K562 (cell line): ENCODE measurements at regions not wholly inside any gene's neighbourhood (a gene's known extent, or its start where the extent isn't known, plus 50 kb on each side); places are given as distances from the start of the nearest gene placed in this dataset.

Experiments used
- ATAC-seq: fragments of 200-7000 bp; cut with Tn5 transposase; 3 replicates; pipeline ENCODE4 v1.9.1; 2020; ENCODE audit warnings: moderate library complexity
- BruUV-seq: library from RNA; stranded (reverse); fragments of 400-500 nt; replicated peaks from 2 replicates; lab custom pipeline; 2021; lab: Mats Ljungman, UMichigan
- CTCF ChIA-PET: fragments of 300-600 bp; formaldehyde crosslinking; extraction: SDS; loops from one replicate; lab custom pipeline; 2021; ENCODE audit warnings: low intra/inter-chr PET ratio; lab: Yijun Ruan, JAX
- POLR2A ChIA-PET: fragments of 300-600, 350-650 bp; sonication (Branson Sonifier 250); formaldehyde crosslinking; extraction: SDS; loops from one replicate; lab custom pipeline; 2021; ENCODE audit warnings: antibody characterized with exemption, inconsistent platforms; lab: Yijun Ruan, JAX
- DNase-seq, 4 experiments: peaks; one replicate each; pipeline versions ENCODE4 v3.0.0 to v3.0.0-alpha.2; 2011 to 2018; ENCODE audit warnings: low spot score in 3 of 4, mixed read lengths in 3 of 4; ENCODE audit errors: extremely low read depth in 1 of 4
- FAIRE-seq: peaks from 2 replicates; lab custom pipeline; 2011; peaks lifted over from hg19 to GRCh38; lab: Jason Lieb, UNC
- H2AFZ ChIP-seq: 2 replicates; pipeline ENCODE4 v1.6.0; 2011; ENCODE audit warnings: low read depth, low read length, control low read depth, inconsistent platforms
- H3K27ac ChIP-seq: fragments of 200-600 bp; 3 replicates; pipeline ENCODE4 v1.8.0; 2011; ENCODE audit warnings: low read depth, mild to moderate bottlenecking, control low read depth, inconsistent platforms, low read length, moderate library complexity, mixed read lengths; ENCODE audit errors: extremely low read depth
- H3K27me3 ChIP-seq, 2 experiments: fragments of 300-600 bp in 1 of 2; 2 replicates in 1 of 2; 3 replicates in 1 of 2; pipeline versions ENCODE4 v1.6.0 to v1.8.0; 2011; ENCODE audit warnings: inconsistent platforms in 2 of 2, low read length in 2 of 2, mild to moderate bottlenecking in 1 of 2, mixed read lengths in 1 of 2, moderate library complexity in 1 of 2; ENCODE audit not compliant: control insufficient read depth in 2 of 2, insufficient read depth in 2 of 2
- H3K36me3 ChIP-seq: fragments of 300-600 bp; 3 replicates; pipeline ENCODE4 v1.8.0; 2011; ENCODE audit warnings: mild to moderate bottlenecking, low read length, inconsistent platforms; ENCODE audit not compliant: control insufficient read depth, insufficient read depth
- H3K4me1 ChIP-seq, 2 experiments: fragments of 200-600 bp in 1 of 2; replicated peaks in 1 of 2; 2 replicates in 1 of 2; 3 replicates in 1 of 2; pipeline versions ENCODE4 v1.5.1 to v1.8.0; 2011; ENCODE audit warnings: inconsistent platforms in 2 of 2, low read length in 2 of 2, mild to moderate bottlenecking in 1 of 2, mixed read lengths in 1 of 2, moderate library complexity in 1 of 2; ENCODE audit not compliant: control insufficient read depth in 2 of 2, insufficient read depth in 2 of 2
- H3K4me2 ChIP-seq: 2 replicates; pipeline ENCODE4 v1.6.1; 2011; ENCODE audit warnings: low read length, control low read depth, inconsistent platforms, mixed read lengths; ENCODE audit not compliant: insufficient read depth
- H3K4me3 ChIP-seq: fragments of 200-600 bp; sonication (generic), shearing (Covaris generic); 2 replicates; pipeline ENCODE4 v1.5.1; 2016; ENCODE audit warnings: control low read depth, inconsistent platforms
- H3K79me2 ChIP-seq: fragments of 200-600 bp; 3 replicates; pipeline ENCODE4 v1.8.0; 2011; ENCODE audit warnings: low read length, inconsistent platforms; ENCODE audit not compliant: control insufficient read depth, insufficient read depth
- H3K9ac ChIP-seq, 2 experiments: 2 replicates each; pipeline versions ENCODE4 v1.6.0 to v1.6.1; 2011; ENCODE audit warnings: low read depth in 2 of 2, low read length in 2 of 2, control low read depth in 1 of 2, inconsistent platforms in 1 of 2, mild to moderate bottlenecking in 1 of 2, mixed read lengths in 1 of 2; ENCODE audit not compliant: insufficient read depth in 1 of 2
- H3K9me1 ChIP-seq: one replicate; pipeline ENCODE4 v1.6.0; 2011; ENCODE audit warnings: inconsistent platforms, mild to moderate bottlenecking, low read length, moderate library complexity; ENCODE audit not compliant: control insufficient read depth, insufficient read depth
- H3K9me3 ChIP-seq: replicated peaks from 2 replicates; pipeline ENCODE4 v1.5.1; 2011; ENCODE audit warnings: low read depth, low read length, inconsistent platforms; ENCODE audit not compliant: control insufficient read depth, insufficient read depth
- H4K20me1 ChIP-seq: replicated peaks from 2 replicates; pipeline ENCODE4 v1.6.1; 2011; ENCODE audit warnings: low read length, inconsistent platforms, mixed read lengths; ENCODE audit not compliant: control insufficient read depth, insufficient read depth
- ARID3B ChIP-seq: fragments of 250-450 bp; sonication (Bioruptor Pico); IDR thresholded peaks from 2 replicates; pipeline ENCODE4 v1.4.0; 2020; ENCODE audit warnings: borderline replicate concordance
- BRCA1 ChIP-seq, 2 experiments: fragments of 450-650 bp in 1 of 2; sonication (generic) in 1 of 2; formaldehyde crosslinking in 1 of 2; IDR thresholded peaks; 2 replicates each; pipeline versions ENCODE4 v1.5.0 to v1.6.1; 2017 to 2020; ENCODE audit warnings: mild to moderate bottlenecking in 1 of 2, missing genetic modification reagents in 1 of 2
- DIDO1 ChIP-seq: fragments of 450-650 bp; IDR thresholded peaks from 2 replicates; pipeline ENCODE4 v1.6.1; 2016; ENCODE audit warnings: low read depth, missing biosample characterization, missing genetic modification characterization
- DMBX1 ChIP-seq: fragments of 250-450 bp; sonication (Bioruptor Pico); IDR thresholded peaks from 2 replicates; pipeline ENCODE4 v1.8.0; 2022; ENCODE audit warnings: inconsistent platforms, mild to moderate bottlenecking, moderate library complexity, borderline replicate concordance
- ELF4 ChIP-seq: fragments of 450-650 bp; formaldehyde crosslinking; IDR thresholded peaks from 2 replicates; pipeline ENCODE4 v1.4.0; 2022; ENCODE audit warnings: missing genetic modification characterization
- FIP1L1 ChIP-seq: fragments of 200-400 bp; formaldehyde crosslinking; IDR thresholded peaks from 2 replicates; pipeline ENCODE4 v1.6.1; 2018; ENCODE audit warnings: mild to moderate bottlenecking, low read depth, low read length; ENCODE audit not compliant: poor library complexity, severe bottlenecking
- FOXA3 ChIP-seq, 2 experiments: fragments of 450-650 bp in 1 of 2; sonication (generic) in 1 of 2; formaldehyde crosslinking; IDR thresholded peaks in 1 of 2; conservative IDR thresholded peaks in 1 of 2; 2 replicates each; pipeline versions ENCODE4 v1.4.0 to v1.8.0; 2020 to 2022; ENCODE audit warnings: mild to moderate bottlenecking in 2 of 2, missing genetic modification reagents in 1 of 2
- IRF1 ChIP-seq: sonication (generic); formaldehyde crosslinking; IDR thresholded peaks from 2 replicates; pipeline ENCODE4 v1.8.0; 2022; ENCODE audit warnings: missing genetic modification reagents, mild to moderate bottlenecking, borderline replicate concordance
- KDM2B ChIP-seq: fragments of 250-450 bp; sonication (Bioruptor Pico); IDR thresholded peaks from 2 replicates; pipeline ENCODE4 v1.8.0; 2021; ENCODE audit warnings: mild to moderate bottlenecking, moderate library complexity
- MXI1 ChIP-seq: IDR thresholded peaks from 2 replicates; pipeline ENCODE4 v1.6.1; 2011; ENCODE audit warnings: low read depth, mild to moderate bottlenecking, improper control_type of control experiment, low read length
- POU5F1 ChIP-seq: fragments of 150-350 bp; IDR thresholded peaks from 2 replicates; pipeline ENCODE4 v1.6.1; 2014; ENCODE audit warnings: borderline replicate concordance, low read length, low read depth, mild to moderate bottlenecking; ENCODE audit not compliant: partially characterized antibody
- ZNF239 ChIP-seq: fragments of 250-450 bp; sonication (Bioruptor Pico); IDR thresholded peaks from 2 replicates; pipeline ENCODE4 v1.4.0; 2020; ENCODE audit warnings: mild to moderate bottlenecking
- ZNF644 ChIP-seq: fragments of 200-800 bp; sonication (Bioruptor generic); IDR thresholded peaks from 2 replicates; pipeline ENCODE4 v1.6.1; 2016; ENCODE audit warnings: low read depth, missing genetic modification characterization, missing compliant biosample characterization
- WGBS: fragments of 100-300 bp; shearing (Covaris generic); methylation state at CpG from one replicate; pipeline ENCODE4 v1.1.6; 2016; ENCODE audit warnings: low coverage, mixed read lengths; ENCODE audit not compliant: insufficient coverage; ENCODE audit errors: missing lambda C conversion rate; 5-methylcytosine and 5-hydroxymethylcytosine counted together
- in situ Hi-C: fragments of 300-500 bp; cut with MboI; formaldehyde crosslinking; loops from 4 replicates; pipeline ENCODE4 v1.15.0; 2018; ENCODE audit warnings: inconsistent platforms, mixed read lengths
- intact Hi-C: fragments of 100-400 bp; cut with micrococcal nuclease; formaldehyde crosslinking; loops from 2 replicates; pipeline ENCODE4 v1.14.2; 2022
- TF ChIP-seq, protein P1 (sequence below): sonication (generic); formaldehyde crosslinking; IDR thresholded peaks from 2 replicates; pipeline ENCODE4 v1.8.0; 2022; ENCODE audit warnings: mild to moderate bottlenecking, missing genetic modification reagents

DNA sequence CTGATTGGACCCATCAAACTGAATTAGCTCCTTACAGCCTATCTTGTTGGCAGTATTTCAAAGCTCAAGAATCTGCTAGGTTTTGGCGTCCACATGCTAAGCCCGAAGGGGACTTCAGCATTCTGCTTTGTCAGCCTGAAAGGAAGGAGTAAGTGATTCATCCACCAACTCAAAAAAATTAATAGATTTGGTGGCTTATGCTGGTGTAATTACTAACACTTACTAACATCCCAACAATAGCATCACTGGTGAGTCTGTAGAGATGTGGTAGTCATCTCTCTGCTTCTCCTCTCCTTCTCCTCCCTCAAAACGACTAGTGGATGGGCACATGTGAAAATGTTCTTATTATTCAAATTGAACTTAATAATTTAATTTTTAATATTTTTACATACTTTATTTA is 53.8 kb upstream of the EGR2 start (continued):
- TF ChIP-seq, protein P1, sequence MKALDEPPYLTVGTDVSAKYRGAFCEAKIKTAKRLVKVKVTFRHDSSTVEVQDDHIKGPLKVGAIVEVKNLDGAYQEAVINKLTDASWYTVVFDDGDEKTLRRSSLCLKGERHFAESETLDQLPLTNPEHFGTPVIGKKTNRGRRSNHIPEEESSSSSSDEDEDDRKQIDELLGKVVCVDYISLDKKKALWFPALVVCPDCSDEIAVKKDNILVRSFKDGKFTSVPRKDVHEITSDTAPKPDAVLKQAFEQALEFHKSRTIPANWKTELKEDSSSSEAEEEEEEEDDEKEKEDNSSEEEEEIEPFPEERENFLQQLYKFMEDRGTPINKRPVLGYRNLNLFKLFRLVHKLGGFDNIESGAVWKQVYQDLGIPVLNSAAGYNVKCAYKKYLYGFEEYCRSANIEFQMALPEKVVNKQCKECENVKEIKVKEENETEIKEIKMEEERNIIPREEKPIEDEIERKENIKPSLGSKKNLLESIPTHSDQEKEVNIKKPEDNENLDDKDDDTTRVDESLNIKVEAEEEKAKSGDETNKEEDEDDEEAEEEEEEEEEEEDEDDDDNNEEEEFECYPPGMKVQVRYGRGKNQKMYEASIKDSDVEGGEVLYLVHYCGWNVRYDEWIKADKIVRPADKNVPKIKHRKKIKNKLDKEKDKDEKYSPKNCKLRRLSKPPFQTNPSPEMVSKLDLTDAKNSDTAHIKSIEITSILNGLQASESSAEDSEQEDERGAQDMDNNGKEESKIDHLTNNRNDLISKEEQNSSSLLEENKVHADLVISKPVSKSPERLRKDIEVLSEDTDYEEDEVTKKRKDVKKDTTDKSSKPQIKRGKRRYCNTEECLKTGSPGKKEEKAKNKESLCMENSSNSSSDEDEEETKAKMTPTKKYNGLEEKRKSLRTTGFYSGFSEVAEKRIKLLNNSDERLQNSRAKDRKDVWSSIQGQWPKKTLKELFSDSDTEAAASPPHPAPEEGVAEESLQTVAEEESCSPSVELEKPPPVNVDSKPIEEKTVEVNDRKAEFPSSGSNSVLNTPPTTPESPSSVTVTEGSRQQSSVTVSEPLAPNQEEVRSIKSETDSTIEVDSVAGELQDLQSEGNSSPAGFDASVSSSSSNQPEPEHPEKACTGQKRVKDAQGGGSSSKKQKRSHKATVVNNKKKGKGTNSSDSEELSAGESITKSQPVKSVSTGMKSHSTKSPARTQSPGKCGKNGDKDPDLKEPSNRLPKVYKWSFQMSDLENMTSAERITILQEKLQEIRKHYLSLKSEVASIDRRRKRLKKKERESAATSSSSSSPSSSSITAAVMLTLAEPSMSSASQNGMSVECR (CRISPR knock-in tag), result no peak
- TF ChIP-seq BRCA1 (IDR thresholded peaks at IDR 0.05) (no peak), BRCA1 (CRISPR knock-in tag; IDR thresholded peaks at IDR 0.05) (no peak), ZNF644 (no peak)

DNA sequence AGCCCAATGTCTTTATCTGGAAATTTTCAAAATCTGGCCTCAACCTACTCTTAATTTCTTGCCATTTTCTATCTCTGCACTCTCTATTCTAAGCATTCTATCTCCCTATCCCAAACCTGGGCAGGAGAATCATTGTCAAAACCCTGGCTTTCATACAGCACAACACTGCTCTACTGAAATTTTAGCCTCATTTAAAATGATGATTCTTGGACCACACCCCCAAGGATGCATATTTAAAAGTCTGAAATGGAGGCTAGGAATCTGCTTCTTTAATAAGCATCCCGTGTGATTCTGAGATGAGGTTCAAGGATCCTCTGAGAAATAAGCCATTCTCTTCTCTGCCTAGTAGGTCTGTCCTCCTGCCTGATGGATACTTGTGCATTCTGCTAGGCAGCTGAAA is 50.8 kb upstream of the EGR2 start:
- ATAC-seq (no peak), FAIRE-seq (no peak), DNase-seq (no peak)
- Histone ChIP-seq H3K9me1 (no peaks in the 10 kb centered on the region), H3K27ac (no peak overlapping the region), H3K4me3 (no peak overlapping the region), H2AFZ (no peak overlapping the region), H3K9me3 (no peaks in the 10 kb centered on the region), H3K4me2 (no peak overlapping the region), H3K79me2 (no peaks in the 10 kb centered on the region), H3K9ac (no peak overlapping the region), H3K36me3 (no peaks in the 10 kb centered on the region), H4K20me1 (no peaks in the 10 kb centered on the region), H3K27me3 (no peaks in the 10 kb centered on the region), H3K4me1 (no peaks in the 10 kb centered on the region)
- no TSS peak for BruUV-seq
- in situ Hi-C loops (no loop called here), intact Hi-C loops (no loop called here)
- ChIA-PET CTCF (no interaction called here), POLR2A (no interaction called here)
- WGBS, result 0% methylated on average over 1 of the region's 1 CpG
- TF ChIP-seq ELF4 (CRISPR knock-in tag) (no peak), ARID3B (CRISPR knock-in tag) (no peak), DMBX1 (no peak), ZNF239 (CRISPR knock-in tag) (no peak), FOXA3 (CRISPR knock-in tag; conservative IDR thresholded peaks at IDR 0.05 in 1 of 2, IDR thresholded peaks at IDR 0.05 in 1 of 2) (no peak), POU5F1 (no peak), IRF1 (CRISPR knock-in tag) (no peak), MXI1 (no peak), DIDO1 (tag) (no peak), FIP1L1 (no peak), KDM2B (CRISPR knock-in tag) (no peak)
